ENCODE measurements at regions not wholly inside any gene's neighbourhood (a gene's known extent, or its start where the extent isn't known, plus 50 kb on each side); places are given as distances from the start of the nearest gene placed in this dataset.

DNA sequence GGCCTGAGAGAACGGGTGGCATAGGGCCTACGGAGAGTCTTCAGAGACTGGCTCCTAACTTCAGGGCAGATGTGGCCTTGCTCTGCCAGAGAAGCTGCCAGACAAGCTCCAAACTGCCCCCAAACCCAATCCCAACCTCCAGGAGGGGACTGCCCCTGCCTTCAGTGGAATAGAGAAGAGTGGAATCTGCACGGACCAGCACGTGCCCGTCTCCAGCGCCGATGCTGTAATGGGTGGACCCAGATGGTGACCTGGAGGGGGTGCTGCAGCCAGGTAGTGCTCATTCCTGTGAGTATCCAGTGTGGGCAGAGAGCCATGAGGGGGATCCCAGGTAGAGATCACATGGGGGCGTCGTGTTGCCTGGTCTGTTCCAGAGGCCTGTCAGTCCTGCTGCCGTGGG is 73.2 kb upstream of the NKX1-1 start:
- no peak for ATAC-seq (ENCODE audit: low FRiP score)
- TF ChIP-seq, protein P1, sequence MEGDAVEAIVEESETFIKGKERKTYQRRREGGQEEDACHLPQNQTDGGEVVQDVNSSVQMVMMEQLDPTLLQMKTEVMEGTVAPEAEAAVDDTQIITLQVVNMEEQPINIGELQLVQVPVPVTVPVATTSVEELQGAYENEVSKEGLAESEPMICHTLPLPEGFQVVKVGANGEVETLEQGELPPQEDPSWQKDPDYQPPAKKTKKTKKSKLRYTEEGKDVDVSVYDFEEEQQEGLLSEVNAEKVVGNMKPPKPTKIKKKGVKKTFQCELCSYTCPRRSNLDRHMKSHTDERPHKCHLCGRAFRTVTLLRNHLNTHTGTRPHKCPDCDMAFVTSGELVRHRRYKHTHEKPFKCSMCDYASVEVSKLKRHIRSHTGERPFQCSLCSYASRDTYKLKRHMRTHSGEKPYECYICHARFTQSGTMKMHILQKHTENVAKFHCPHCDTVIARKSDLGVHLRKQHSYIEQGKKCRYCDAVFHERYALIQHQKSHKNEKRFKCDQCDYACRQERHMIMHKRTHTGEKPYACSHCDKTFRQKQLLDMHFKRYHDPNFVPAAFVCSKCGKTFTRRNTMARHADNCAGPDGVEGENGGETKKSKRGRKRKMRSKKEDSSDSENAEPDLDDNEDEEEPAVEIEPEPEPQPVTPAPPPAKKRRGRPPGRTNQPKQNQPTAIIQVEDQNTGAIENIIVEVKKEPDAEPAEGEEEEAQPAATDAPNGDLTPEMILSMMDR (IDR thresholded peaks at IDR 0.05), result no peak
- DNase-seq (ENCODE audit: low spot score), result no peak

DNA sequence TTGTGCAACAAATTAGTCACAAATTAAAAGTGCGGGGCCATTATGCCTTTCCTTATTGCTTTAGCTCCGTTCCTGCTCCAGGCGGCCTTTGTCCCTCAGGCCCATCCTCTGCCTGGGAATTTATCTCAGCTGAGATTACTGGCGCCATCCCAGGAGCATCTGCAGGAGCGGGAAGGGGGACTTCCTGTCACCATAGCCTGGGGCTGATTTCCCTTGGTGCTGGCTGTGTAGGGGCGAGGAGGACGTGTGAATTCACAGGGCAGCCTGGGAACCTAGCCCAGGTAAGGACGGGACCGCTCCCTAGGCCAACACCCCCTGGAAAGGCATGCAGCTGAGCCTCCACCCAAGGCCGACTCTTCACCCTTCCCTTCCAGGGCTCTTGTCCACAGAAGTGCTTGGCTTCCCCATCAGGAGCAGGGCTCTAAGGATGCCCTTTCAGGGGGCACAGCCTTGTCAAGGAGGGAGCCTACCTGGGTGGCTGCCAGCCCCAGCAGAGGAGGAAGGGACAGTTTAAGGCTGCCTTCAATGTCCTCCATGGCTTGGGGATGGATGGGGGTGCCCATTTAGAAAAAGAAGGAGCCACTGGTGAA is 72.6 kb upstream of the NKX1-1 start:
- ATAC-seq (ENCODE audit: low FRiP score), result no peak
- TF ChIP-seq, protein P1 (IDR thresholded peaks at IDR 0.05), result no peak
- DNase-seq (ENCODE audit: low spot score), result no peak

DNA sequence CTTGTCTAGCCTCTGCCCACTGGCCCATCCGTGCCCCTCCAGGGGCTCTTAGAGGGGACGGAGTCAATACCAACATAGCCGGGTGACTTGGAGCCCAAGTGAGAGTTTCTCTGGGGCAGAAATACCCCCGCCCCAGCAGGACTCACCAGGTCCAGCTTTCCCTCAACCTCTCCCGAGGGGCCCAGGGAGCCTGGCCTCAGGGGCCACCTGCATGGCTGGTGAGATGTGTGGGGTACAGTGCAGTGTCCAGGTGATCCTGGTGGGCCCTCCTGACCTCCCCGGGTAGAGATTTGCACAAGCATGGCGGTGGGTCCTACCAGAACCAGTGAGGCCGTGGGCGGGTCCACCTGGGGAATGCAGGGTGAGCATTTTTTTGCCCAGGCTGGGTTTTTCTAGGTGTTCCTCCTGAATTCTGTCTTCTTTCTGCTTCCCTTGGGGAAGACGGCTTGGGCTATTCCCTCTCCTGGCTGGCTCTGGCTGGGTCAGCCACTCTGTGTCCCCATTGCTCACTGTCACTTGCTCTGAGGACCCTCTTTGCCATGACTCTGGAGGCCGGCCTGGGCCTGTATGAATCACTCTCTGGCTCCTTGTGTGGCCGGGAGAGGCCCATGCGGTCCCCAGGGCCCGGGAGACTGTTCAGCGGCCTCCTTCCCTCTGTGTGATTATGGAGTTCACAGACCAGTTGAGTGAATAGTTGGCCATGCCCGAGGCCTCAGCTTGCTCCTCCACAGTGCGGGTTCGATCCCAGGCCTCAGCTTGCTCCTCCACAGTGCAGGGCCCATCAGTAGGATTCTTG is 71.0 kb upstream of the NKX1-1 start:
- TF ChIP-seq, protein P1 (IDR thresholded peaks at IDR 0.05), result no peak
- no peak for DNase-seq (ENCODE audit: low spot score)

DNA sequence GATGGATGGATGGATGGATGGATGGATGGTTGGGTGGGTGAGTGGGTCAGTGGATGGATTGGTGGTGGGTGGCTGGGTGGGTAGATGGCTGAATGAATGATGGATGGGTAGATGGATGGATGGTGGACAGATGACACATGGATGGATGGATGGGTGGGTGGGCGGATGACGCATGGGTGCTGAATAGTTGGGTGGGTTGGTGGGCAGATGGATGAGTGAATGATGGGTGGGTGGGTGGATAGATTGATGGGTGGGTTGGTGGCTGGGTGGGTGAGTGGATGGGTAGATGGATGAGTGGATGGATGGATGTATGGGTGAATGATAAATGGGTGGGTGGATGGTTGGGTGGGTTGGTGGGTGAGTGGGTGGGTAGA is 69.9 kb upstream of the NKX1-1 start:
- TF ChIP-seq, protein P1 (IDR thresholded peaks at IDR 0.05), result no peak
- ATAC-seq (ENCODE audit: low FRiP score), result no peak
- DNase-seq (ENCODE audit: low spot score), result no peak

More for the DNA sequence above, 71.0 kb upstream of the NKX1-1 start:
- no peak for ATAC-seq (ENCODE audit: low FRiP score)

DNA sequence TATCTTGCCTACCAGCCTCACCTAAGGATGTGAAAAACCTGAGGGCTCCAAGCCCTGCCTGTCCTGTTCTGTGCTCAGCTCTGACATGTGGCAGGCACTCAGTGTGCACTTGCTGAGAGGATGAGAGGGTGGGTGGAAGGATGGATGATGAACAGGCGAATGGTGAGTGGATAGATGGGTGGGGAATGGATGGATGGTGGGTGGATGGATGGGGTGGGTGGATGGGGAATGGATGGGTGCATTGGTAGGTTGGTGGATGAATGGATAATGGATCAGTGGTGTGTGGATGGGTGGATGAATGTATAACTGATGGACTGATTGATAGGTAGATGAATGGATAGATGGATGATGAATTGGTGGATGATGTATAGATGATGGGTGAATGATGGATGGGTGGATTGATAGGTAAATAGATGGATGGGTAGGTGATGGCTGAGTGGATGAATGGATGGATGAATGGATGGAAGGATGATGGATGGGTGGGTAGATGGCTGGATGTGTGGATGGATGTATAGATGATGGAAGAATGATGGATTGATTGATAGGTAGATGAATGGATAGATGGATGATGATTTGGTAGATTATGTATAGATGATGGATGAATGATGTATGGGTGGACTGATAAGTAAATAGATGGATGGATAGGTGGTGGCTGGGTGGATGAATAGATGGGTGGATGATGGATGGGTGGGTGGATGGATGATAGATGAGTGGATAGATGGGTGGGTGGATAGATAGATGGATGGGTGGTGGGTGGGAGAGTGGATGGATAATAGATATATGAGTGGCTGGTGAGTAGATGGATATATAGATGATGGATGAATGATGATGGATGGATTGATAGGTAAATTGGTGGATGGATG is 69.3 kb upstream of the NKX1-1 start:
- TF ChIP-seq, protein P1 (IDR thresholded peaks at IDR 0.05), result no peak
- no peak for ATAC-seq (ENCODE audit: low FRiP score)
- DNase-seq (ENCODE audit: low spot score), result no peak

DNA sequence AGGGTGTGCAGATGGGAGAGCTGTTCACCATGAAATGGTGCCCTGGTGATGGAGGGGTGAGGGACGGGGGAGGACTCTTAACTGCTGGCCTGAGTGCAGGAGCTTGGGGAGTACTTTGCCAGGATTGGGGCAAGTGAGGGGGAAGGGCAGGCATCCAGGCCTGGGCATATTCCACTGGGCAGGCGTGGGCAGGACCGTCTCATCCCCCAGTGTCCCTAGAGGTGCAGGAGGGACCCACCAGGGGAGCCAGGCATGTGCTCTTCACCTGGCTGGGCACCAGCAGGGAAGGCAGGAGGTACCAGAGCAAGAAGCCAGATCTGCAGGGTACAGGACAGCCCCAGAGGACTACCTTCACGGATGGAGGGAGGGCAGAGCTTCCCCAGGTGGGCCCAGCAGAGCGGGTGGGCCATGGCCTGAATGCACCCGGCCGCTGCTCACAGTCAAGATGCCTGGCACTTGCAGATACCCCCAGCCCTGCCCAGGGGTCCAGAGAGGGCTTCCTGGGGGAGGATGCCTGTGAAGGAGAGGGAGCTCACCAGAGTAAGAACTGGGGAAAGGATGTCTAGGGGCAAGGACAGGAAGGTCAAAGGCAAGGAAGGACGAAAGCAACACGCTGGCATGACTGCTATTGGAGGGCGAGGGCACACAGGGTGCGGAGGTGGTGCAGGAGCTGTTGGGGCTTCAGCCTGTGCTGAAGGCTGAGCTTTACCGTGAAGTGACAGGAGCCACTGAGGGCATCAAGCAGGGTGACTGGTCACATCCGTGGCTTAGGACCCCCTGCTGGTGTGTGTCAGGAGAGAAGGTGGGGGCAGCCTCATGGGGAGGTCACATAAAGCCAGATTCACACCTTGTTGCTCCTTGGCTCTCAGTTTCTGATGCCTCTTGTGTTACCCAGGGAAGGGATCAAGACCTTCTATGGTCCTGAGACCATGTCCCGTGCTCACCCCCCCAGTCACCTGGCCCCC is 68.2 kb upstream of the NKX1-1 start:
- ATAC-seq (ENCODE audit: low FRiP score) (no peak), DNase-seq (ENCODE audit: low spot score) (no peak)
- TF ChIP-seq, protein P1 (IDR thresholded peaks at IDR 0.05), result no peak
